ENCODE measurements at regions not wholly inside any gene's neighbourhood (a gene's known extent, or its start where the extent isn't known, plus 50 kb on each side); places are given as distances from the start of the nearest gene placed in this dataset.

GRCh38 chr6:156513504-156513903, 263.7 kb upstream of the ARID1B start:
- Histone ChIP-seq H3K9ac (ENCODE audit: low read length) (no peak overlapping the region), H3K4me2 (ENCODE audit: low read length) (no peak overlapping the region), H3K9me3 (ENCODE audit: low read length) (no peaks in the 10 kb centered on the region), H3K9me2 (ENCODE audit: insufficient read depth, low read length) (no peaks in the 10 kb centered on the region), H2AFZ (ENCODE audit: low read depth, low read length) (no peak overlapping the region), H3K36me3 (ENCODE audit: insufficient read depth, low read length) (no peaks in the 10 kb centered on the region), H3K4me3 (ENCODE audit: low read length) (no peak overlapping the region), H3F3A (ENCODE audit: insufficient read depth, low read length, poor library complexity, severe bottlenecking) (no peaks in the 10 kb centered on the region), H3K27ac (ENCODE audit: low read length) (no peak overlapping the region), H3K79me2 (replicated peaks; ENCODE audit: insufficient read depth, low read length) (no peaks in the 10 kb centered on the region), H4K20me1 (ENCODE audit: insufficient read depth) (no peaks in the 10 kb centered on the region), H3K27me3 (ENCODE audit: insufficient read depth, low read depth, low read length) (no peaks in the 10 kb centered on the region)
- TF ChIP-seq POLR2AphosphoS5 (IDR thresholded peaks at IDR 0.05) (no peak), MXI1 (conservative IDR thresholded peaks at IDR 0.05; ENCODE audit: poor library complexity, severe bottlenecking) (no peak), EP300 (conservative IDR thresholded peaks at IDR 0.05; ENCODE audit: poor library complexity, severe bottlenecking) (no peak), SMC3 (conservative IDR thresholded peaks at IDR 0.05; ENCODE audit: poor library complexity) (no peak), CTCF (IDR thresholded peaks at IDR 0.05; ENCODE audit: poor library complexity, severe bottlenecking) (no peak), EZH2 (IDR thresholded peaks at IDR 0.05; ENCODE audit: borderline replicate concordance, insufficient read depth, low read length, poor library complexity, severe bottlenecking) (no peak), TAF1 (IDR thresholded peaks at IDR 0.05; ENCODE audit: low read depth) (no peak), REST (IDR thresholded peaks at IDR 0.05; ENCODE audit: borderline replicate concordance) (no peak), RAD21 (conservative IDR thresholded peaks at IDR 0.05) (no peak)

- Histone ChIP-seq H3K36me3 (ENCODE audit: insufficient read depth, low read length) (no peaks in the 10 kb centered on the region), H3F3A (ENCODE audit: insufficient read depth, low read length, poor library complexity, severe bottlenecking) (no peaks in the 10 kb centered on the region), H3K27ac (ENCODE audit: low read length) (no peak overlapping the region), H3K4me2 (ENCODE audit: low read length) (no peak overlapping the region), H3K9ac (ENCODE audit: low read length) (no peak overlapping the region), H3K9me3 (ENCODE audit: low read length) (no peaks in the 10 kb centered on the region), H3K79me2 (replicated peaks; ENCODE audit: insufficient read depth, low read length) (no peaks in the 10 kb centered on the region), H3K27me3 (ENCODE audit: insufficient read depth, low read depth, low read length) (no peaks in the 10 kb centered on the region), H4K20me1 (ENCODE audit: insufficient read depth) (no peaks in the 10 kb centered on the region), H3K4me3 (ENCODE audit: low read length) (no peak overlapping the region), H3K9me2 (ENCODE audit: insufficient read depth, low read length) (no peaks in the 10 kb centered on the region), H2AFZ (ENCODE audit: low read depth, low read length) (no peak overlapping the region)
- TF ChIP-seq MXI1 (conservative IDR thresholded peaks at IDR 0.05; ENCODE audit: poor library complexity, severe bottlenecking) (no peak), CTCF (IDR thresholded peaks at IDR 0.05; ENCODE audit: poor library complexity, severe bottlenecking) (no peak), RAD21 (conservative IDR thresholded peaks at IDR 0.05) (no peak), POLR2AphosphoS5 (IDR thresholded peaks at IDR 0.05) (no peak), TAF1 (IDR thresholded peaks at IDR 0.05; ENCODE audit: low read depth) (no peak), EZH2 (IDR thresholded peaks at IDR 0.05; ENCODE audit: borderline replicate concordance, insufficient read depth, low read length, poor library complexity, severe bottlenecking) (no peak), EP300 (conservative IDR thresholded peaks at IDR 0.05; ENCODE audit: poor library complexity, severe bottlenecking) (no peak), SMC3 (conservative IDR thresholded peaks at IDR 0.05; ENCODE audit: poor library complexity) (no peak), REST (IDR thresholded peaks at IDR 0.05; ENCODE audit: borderline replicate concordance) (no peak)
Observed at GRCh38 chr6:156511570-156511969, 265.6 kb upstream of the ARID1B start.

Measured in neural cell (in vitro differentiated cells).